ENCODE measurements at regions not wholly inside any gene's neighbourhood (a gene's known extent, or its start where the extent isn't known, plus 50 kb on each side); places are given as distances from the start of the nearest gene placed in this dataset.

- TF ChIP-seq, protein P1, sequence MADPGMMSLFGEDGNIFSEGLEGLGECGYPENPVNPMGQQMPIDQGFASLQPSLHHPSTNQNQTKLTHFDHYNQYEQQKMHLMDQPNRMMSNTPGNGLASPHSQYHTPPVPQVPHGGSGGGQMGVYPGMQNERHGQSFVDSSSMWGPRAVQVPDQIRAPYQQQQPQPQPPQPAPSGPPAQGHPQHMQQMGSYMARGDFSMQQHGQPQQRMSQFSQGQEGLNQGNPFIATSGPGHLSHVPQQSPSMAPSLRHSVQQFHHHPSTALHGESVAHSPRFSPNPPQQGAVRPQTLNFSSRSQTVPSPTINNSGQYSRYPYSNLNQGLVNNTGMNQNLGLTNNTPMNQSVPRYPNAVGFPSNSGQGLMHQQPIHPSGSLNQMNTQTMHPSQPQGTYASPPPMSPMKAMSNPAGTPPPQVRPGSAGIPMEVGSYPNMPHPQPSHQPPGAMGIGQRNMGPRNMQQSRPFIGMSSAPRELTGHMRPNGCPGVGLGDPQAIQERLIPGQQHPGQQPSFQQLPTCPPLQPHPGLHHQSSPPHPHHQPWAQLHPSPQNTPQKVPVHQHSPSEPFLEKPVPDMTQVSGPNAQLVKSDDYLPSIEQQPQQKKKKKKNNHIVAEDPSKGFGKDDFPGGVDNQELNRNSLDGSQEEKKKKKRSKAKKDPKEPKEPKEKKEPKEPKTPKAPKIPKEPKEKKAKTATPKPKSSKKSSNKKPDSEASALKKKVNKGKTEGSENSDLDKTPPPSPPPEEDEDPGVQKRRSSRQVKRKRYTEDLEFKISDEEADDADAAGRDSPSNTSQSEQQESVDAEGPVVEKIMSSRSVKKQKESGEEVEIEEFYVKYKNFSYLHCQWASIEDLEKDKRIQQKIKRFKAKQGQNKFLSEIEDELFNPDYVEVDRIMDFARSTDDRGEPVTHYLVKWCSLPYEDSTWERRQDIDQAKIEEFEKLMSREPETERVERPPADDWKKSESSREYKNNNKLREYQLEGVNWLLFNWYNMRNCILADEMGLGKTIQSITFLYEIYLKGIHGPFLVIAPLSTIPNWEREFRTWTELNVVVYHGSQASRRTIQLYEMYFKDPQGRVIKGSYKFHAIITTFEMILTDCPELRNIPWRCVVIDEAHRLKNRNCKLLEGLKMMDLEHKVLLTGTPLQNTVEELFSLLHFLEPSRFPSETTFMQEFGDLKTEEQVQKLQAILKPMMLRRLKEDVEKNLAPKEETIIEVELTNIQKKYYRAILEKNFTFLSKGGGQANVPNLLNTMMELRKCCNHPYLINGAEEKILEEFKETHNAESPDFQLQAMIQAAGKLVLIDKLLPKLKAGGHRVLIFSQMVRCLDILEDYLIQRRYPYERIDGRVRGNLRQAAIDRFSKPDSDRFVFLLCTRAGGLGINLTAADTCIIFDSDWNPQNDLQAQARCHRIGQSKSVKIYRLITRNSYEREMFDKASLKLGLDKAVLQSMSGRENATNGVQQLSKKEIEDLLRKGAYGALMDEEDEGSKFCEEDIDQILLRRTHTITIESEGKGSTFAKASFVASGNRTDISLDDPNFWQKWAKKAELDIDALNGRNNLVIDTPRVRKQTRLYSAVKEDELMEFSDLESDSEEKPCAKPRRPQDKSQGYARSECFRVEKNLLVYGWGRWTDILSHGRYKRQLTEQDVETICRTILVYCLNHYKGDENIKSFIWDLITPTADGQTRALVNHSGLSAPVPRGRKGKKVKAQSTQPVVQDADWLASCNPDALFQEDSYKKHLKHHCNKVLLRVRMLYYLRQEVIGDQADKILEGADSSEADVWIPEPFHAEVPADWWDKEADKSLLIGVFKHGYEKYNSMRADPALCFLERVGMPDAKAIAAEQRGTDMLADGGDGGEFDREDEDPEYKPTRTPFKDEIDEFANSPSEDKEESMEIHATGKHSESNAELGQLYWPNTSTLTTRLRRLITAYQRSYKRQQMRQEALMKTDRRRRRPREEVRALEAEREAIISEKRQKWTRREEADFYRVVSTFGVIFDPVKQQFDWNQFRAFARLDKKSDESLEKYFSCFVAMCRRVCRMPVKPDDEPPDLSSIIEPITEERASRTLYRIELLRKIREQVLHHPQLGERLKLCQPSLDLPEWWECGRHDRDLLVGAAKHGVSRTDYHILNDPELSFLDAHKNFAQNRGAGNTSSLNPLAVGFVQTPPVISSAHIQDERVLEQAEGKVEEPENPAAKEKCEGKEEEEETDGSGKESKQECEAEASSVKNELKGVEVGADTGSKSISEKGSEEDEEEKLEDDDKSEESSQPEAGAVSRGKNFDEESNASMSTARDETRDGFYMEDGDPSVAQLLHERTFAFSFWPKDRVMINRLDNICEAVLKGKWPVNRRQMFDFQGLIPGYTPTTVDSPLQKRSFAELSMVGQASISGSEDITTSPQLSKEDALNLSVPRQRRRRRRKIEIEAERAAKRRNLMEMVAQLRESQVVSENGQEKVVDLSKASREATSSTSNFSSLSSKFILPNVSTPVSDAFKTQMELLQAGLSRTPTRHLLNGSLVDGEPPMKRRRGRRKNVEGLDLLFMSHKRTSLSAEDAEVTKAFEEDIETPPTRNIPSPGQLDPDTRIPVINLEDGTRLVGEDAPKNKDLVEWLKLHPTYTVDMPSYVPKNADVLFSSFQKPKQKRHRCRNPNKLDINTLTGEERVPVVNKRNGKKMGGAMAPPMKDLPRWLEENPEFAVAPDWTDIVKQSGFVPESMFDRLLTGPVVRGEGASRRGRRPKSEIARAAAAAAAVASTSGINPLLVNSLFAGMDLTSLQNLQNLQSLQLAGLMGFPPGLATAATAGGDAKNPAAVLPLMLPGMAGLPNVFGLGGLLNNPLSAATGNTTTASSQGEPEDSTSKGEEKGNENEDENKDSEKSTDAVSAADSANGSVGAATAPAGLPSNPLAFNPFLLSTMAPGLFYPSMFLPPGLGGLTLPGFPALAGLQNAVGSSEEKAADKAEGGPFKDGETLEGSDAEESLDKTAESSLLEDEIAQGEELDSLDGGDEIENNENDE (IDR thresholded peaks at IDR 0.05; ENCODE audit: insufficient replicate concordance, low read length) = no peak
- TF ChIP-seq POLR2AphosphoS5 (IDR thresholded peaks at IDR 0.05; ENCODE audit: low read depth, low read length) = no peak
- TF ChIP-seq ZNF274 (IDR thresholded peaks at IDR 0.05; ENCODE audit: borderline replicate concordance, extremely low read depth, low read length) = no peak
- no peak for TF ChIP-seq NRF1 (IDR thresholded peaks at IDR 0.05; ENCODE audit: low read depth, low read length)
- TF ChIP-seq RBBP5 (IDR thresholded peaks at IDR 0.05; ENCODE audit: borderline replicate concordance, low read depth, low read length) = no peak
- TF ChIP-seq SAP30 (IDR thresholded peaks at IDR 0.05; ENCODE audit: insufficient read depth, insufficient replicate concordance, low read length) = no peak
Observed at GRCh38 chr5:89380635-89381034, 497.7 kb upstream of the MEF2C start (continued).
